Smooth muscle cell (in vitro differentiated cells): ENCODE measurements at regions not wholly inside any gene's neighbourhood (a gene's known extent, or its start where the extent isn't known, plus 50 kb on each side); places are given as distances from the start of the nearest gene placed in this dataset.

Source experiments
- DNase-seq: peaks from one replicate; lab custom pipeline; 2025; ENCODE audit not compliant: unreplicated experiment; lab: John Stamatoyannopoulos, UW
- H2AFZ ChIP-seq: fragments of 200-600 bp; sonication (generic); 2 replicates; pipeline ENCODE4 v1.6.0; 2016; ENCODE audit warnings: antibody characterized with exemption, low read depth, mild to moderate bottlenecking
- H3F3A ChIP-seq: fragments of 200-600 bp; sonication (generic); 2 replicates; pipeline ENCODE4 v1.6.0; 2017; ENCODE audit warnings: antibody characterized with exemption, low read depth
- H3K27ac ChIP-seq: fragments of 200-600 bp; sonication (generic); 2 replicates; pipeline ENCODE4 v1.5.1; 2016; ENCODE audit warnings: low read depth, mild to moderate bottlenecking
- H3K27me3 ChIP-seq: fragments of 200-600 bp; sonication (generic); 2 replicates; pipeline ENCODE4 v1.6.1; 2016; ENCODE audit warnings: low read depth, mild to moderate bottlenecking
- H3K36me3 ChIP-seq: fragments of 200-600 bp; sonication (generic); 2 replicates; pipeline ENCODE4 v1.5.1; 2016; ENCODE audit warnings: low read depth
- H3K4me1 ChIP-seq: fragments of 200-600 bp; sonication (generic); 2 replicates; pipeline ENCODE4 v1.5.1; 2016; ENCODE audit warnings: low read depth
- H3K4me2 ChIP-seq: fragments of 200-600 bp; sonication (generic); 2 replicates; pipeline ENCODE4 v1.6.0; 2016; ENCODE audit warnings: mild to moderate bottlenecking
- H3K4me3 ChIP-seq: fragments of 200-600 bp; sonication (generic); 2 replicates; pipeline ENCODE4 v1.5.1; 2016; ENCODE audit warnings: mild to moderate bottlenecking
- H3K79me2 ChIP-seq: fragments of 200-600 bp; sonication (generic); 2 replicates; pipeline ENCODE4 v1.6.0; 2016; ENCODE audit warnings: low read depth, mild to moderate bottlenecking
- H3K9ac ChIP-seq: fragments of 200-600 bp; sonication (generic); 2 replicates; pipeline ENCODE4 v1.6.0; 2016; ENCODE audit warnings: low read depth
- H3K9me3 ChIP-seq: fragments of 200-600 bp; sonication (generic); replicated peaks from 2 replicates; pipeline ENCODE4 v1.5.1; 2016; ENCODE audit warnings: low read depth
- H4K20me1 ChIP-seq: fragments of 200-600 bp; sonication (generic); 2 replicates; pipeline ENCODE4 v1.6.0; 2016; ENCODE audit warnings: low read depth
- CTCF ChIP-seq: fragments of 200-600 bp; sonication (generic); IDR thresholded peaks from 2 replicates; pipeline ENCODE4 v1.5.1; 2017; ENCODE audit warnings: borderline replicate concordance, mild to moderate bottlenecking, antibody characterized with exemption; ENCODE audit not compliant: insufficient read depth, poor library complexity, severe bottlenecking
- WGBS: methylation state at CpG from one replicate; pipeline ENCODE4 v1.1.7; 2016; ENCODE audit warnings: low lambda C conversion rate; 5-methylcytosine and 5-hydroxymethylcytosine counted together

- no peak for DNase-seq
- no peaks in the 10 kb centered on the region for H3K79me2 ChIP-seq
- 76% methylated on average over 6 of the region's 6 CpGs for WGBS
- peaks cover 7% of the 10 kb centered on the region for H3K27me3 ChIP-seq
- H3K9ac ChIP-seq: no peak overlapping the region
- peaks cover 4% of the 10 kb centered on the region for H3K4me1 ChIP-seq
- H3K4me3 ChIP-seq: no peak overlapping the region
- no peak for TF ChIP-seq CTCF
- no peaks in the 10 kb centered on the region for H4K20me1 ChIP-seq
- H3K36me3 ChIP-seq: no peaks in the 10 kb centered on the region
- no peaks in the 10 kb centered on the region for H3K9me3 ChIP-seq
- no peak overlapping the region for H2AFZ ChIP-seq
- H3K27ac ChIP-seq: no peak overlapping the region
- no peaks in the 10 kb centered on the region for H3F3A ChIP-seq
- no peak overlapping the region for H3K4me2 ChIP-seq
These were observed 65.2 kb downstream of the CLRN3 start for GRCh38 chr10:127827354-127828140.
